ENCODE measurements at regions not wholly inside any gene's neighbourhood (a gene's known extent, or its start where the extent isn't known, plus 50 kb on each side); places are given as distances from the start of the nearest gene placed in this dataset.

GRCh38 chr4:141387299-141387698 is 166.6 kb downstream of the ZNF330 start:
- Histone ChIP-seq H3K4me1 (ENCODE audit: control insufficient read depth in 1 of 2, insufficient read depth in 2 of 2, low read depth in 1 of 2, low read length in 1 of 2) (no peaks in the 10 kb centered on the region; a peak in 1 of 4 replicates), H3K27ac (ENCODE audit: low read depth in 2 of 2, low read length in 1 of 2) (no peak overlapping the region), H3K9me2 (no peaks in the 10 kb centered on the region), H3F3A (replicated peaks; ENCODE audit: insufficient read depth) (no peaks in the 10 kb centered on the region), H4K20me1 (ENCODE audit: insufficient read depth) (no peaks in the 10 kb centered on the region), H3K79me2 (ENCODE audit: insufficient read depth) (no peaks in the 10 kb centered on the region), H3K9me3 (no peaks in the 10 kb centered on the region), H3K4me2 (no peak overlapping the region), H2AFZ (ENCODE audit: low read depth) (no peak overlapping the region), H3K9ac (no peak overlapping the region), H3K4me3 (ENCODE audit: low read depth in 2 of 2, low read length in 1 of 2) (no peak overlapping the region), H3K36me3 (replicated peaks in 1 of 2; ENCODE audit: control insufficient read depth in 1 of 2, insufficient read depth in 2 of 2, low read length in 1 of 2) (no peaks in the 10 kb centered on the region), H3K27me3 (ENCODE audit: insufficient read depth) (no peaks in the 10 kb centered on the region)
- CTCF ChIA-PET, result no interaction called here
- WGBS (ENCODE audit: low lambda C conversion rate), result 61% methylated on average over 2 of the region's 2 CpGs
- TF ChIP-seq RFX5 (IDR thresholded peaks at IDR 0.05; ENCODE audit: low read length) (no peak), MXI1 (IDR thresholded peaks at IDR 0.05; ENCODE audit: low read depth, low read length) (no peak), NFIC (IDR thresholded peaks at IDR 0.05; ENCODE audit: borderline replicate concordance) (peak; percentile 33; the same call in 1 of the 2 replicates), PBX3 (IDR thresholded peaks at IDR 0.05) (no peak), TCF12 (IDR thresholded peaks at IDR 0.05) (peak; percentile 31; the same call in 1 of the 2 replicates), TAF1 (IDR thresholded peaks at IDR 0.05; ENCODE audit: borderline replicate concordance, low read depth, low read length) (no peak), EP300 (IDR thresholded peaks at IDR 0.05; ENCODE audit: borderline replicate concordance in 1 of 2, low read depth in 1 of 2, low read length in 1 of 2) (no peak)
- no peak for DNase-seq
- POLR2A ChIA-PET, result interaction anchor here (0.6 kb wide), 1 partner anchor 90 kb away, joined by 5 read pairs; no protein-coding TSS in a partner anchor

- H3K4me2 ChIP-seq, result no peak overlapping the region
- H3K27me3 ChIP-seq (ENCODE audit: insufficient read depth), result no peaks in the 10 kb centered on the region
- H4K20me1 ChIP-seq (ENCODE audit: insufficient read depth), result no peaks in the 10 kb centered on the region
- H3K9me2 ChIP-seq, result no peaks in the 10 kb centered on the region
- no peaks in the 10 kb centered on the region; a peak in 1 of 4 replicates for H3K4me1 ChIP-seq (ENCODE audit: control insufficient read depth in 1 of 2, insufficient read depth in 2 of 2, low read depth in 1 of 2, low read length in 1 of 2)
- POLR2A ChIA-PET, result no interaction called here
- TF ChIP-seq NFIC (IDR thresholded peaks at IDR 0.05; ENCODE audit: borderline replicate concordance), result peak; percentile 44; the same call in 1 of the 2 replicates
- no peak for TF ChIP-seq PBX3 (IDR thresholded peaks at IDR 0.05)
- peak; percentile 54 for TF ChIP-seq TCF12 (IDR thresholded peaks at IDR 0.05)
- H3K27ac ChIP-seq (ENCODE audit: low read depth in 2 of 2, low read length in 1 of 2), result no peak overlapping the region
- H3F3A ChIP-seq (replicated peaks; ENCODE audit: insufficient read depth), result no peaks in the 10 kb centered on the region
- CTCF ChIA-PET, result no interaction called here
- DNase-seq, result no peak
- no peak overlapping the region for H2AFZ ChIP-seq (ENCODE audit: low read depth)
- H3K79me2 ChIP-seq (ENCODE audit: insufficient read depth), result no peaks in the 10 kb centered on the region
- H3K9me3 ChIP-seq, result no peaks in the 10 kb centered on the region
- H3K4me3 ChIP-seq (ENCODE audit: low read depth in 2 of 2, low read length in 1 of 2), result no peak overlapping the region
- H3K36me3 ChIP-seq (replicated peaks in 1 of 2; ENCODE audit: control insufficient read depth in 1 of 2, insufficient read depth in 2 of 2, low read length in 1 of 2), result no peaks in the 10 kb centered on the region
- WGBS (ENCODE audit: low lambda C conversion rate), result 67% methylated on average over 3 of the region's 3 CpGs
- no peak overlapping the region for H3K9ac ChIP-seq
These were observed 167.8 kb downstream of the ZNF330 start for GRCh38 chr4:141388481-141388880.

GRCh38 chr4:141389649-141390048 is 169.0 kb downstream of the ZNF330 start:
- Histone ChIP-seq H3K9ac (no peak overlapping the region), H2AFZ (ENCODE audit: low read depth) (peak overlapping the region; percentile 22; the same call in 1 of the 2 replicates), H3F3A (replicated peaks; ENCODE audit: insufficient read depth) (no peaks in the 10 kb centered on the region), H3K4me1 (ENCODE audit: control insufficient read depth in 1 of 2, insufficient read depth in 2 of 2, low read depth in 1 of 2, low read length in 1 of 2) (no peaks in the 10 kb centered on the region; a peak in 1 of 4 replicates), H3K9me3 (no peaks in the 10 kb centered on the region), H3K27ac (ENCODE audit: low read depth in 2 of 2, low read length in 1 of 2) (no peak overlapping the region), H3K9me2 (no peaks in the 10 kb centered on the region), H3K79me2 (ENCODE audit: insufficient read depth) (no peaks in the 10 kb centered on the region), H3K4me3 (ENCODE audit: low read depth in 2 of 2, low read length in 1 of 2) (no peak overlapping the region), H4K20me1 (ENCODE audit: insufficient read depth) (no peaks in the 10 kb centered on the region), H3K27me3 (ENCODE audit: insufficient read depth) (no peaks in the 10 kb centered on the region), H3K36me3 (replicated peaks in 1 of 2; ENCODE audit: control insufficient read depth in 1 of 2, insufficient read depth in 2 of 2, low read length in 1 of 2) (no peaks in the 10 kb centered on the region), H3K4me2 (no peak overlapping the region)
- TF ChIP-seq CTCF (IDR thresholded peaks at IDR 0.05) (no peak), FOXM1 (IDR thresholded peaks at IDR 0.05; ENCODE audit: low read depth) (no peak), IRF3 (IDR thresholded peaks at IDR 0.05; ENCODE audit: low read depth, low read length) (no peak), YY1 (IDR thresholded peaks at IDR 0.05; ENCODE audit: low read depth) (no peak), USF2 (IDR thresholded peaks at IDR 0.05; ENCODE audit: borderline replicate concordance, low read depth, low read length) (no peak), PBX3 (IDR thresholded peaks at IDR 0.05) (peak; percentile 22; the same call in 1 of the 2 replicates), TEAD4 (IDR thresholded peaks at IDR 0.05; ENCODE audit: borderline replicate concordance, insufficient read depth) (0 out of 2 replicates have a peak, but pooled peaks have one; percentile 11), TCF12 (IDR thresholded peaks at IDR 0.05) (peak; percentile 8; the same call in 1 of the 2 replicates)
- 76% methylated on average over 1 of the region's 1 CpG for WGBS (ENCODE audit: low lambda C conversion rate)
- ChIA-PET POLR2A (no interaction called here), CTCF (no interaction called here)
- DNase-seq, result no peak

All from SK-N-SH (cell line).